ENCODE measurements at regions not wholly inside any gene's neighbourhood (a gene's known extent, or its start where the extent isn't known, plus 50 kb on each side); places are given as distances from the start of the nearest gene placed in this dataset.

DNA sequence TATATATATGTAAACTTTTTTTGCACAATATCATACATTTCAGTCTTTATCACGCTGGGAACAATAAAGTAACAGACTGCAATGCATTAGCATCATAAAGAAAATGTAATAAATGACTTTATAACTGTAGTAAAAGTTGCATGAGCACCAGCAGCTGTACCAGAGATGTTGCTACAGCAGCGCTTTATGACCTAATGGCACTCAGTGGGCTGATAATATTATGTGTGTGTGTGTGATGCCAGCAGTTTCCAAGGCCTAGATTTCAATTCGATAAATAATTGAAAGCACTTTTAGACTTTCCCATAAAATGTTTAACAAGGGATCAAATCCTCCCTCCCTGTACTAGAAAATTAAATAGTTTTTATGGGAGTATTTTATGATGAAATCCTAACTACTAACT lies 367.6 kb upstream of the AGA start:
- Histone ChIP-seq H3K4me1 (ENCODE audit: insufficient read depth, low read length) (no peaks in the 10 kb centered on the region), H3K27me3 (ENCODE audit: control insufficient read depth in 1 of 2, insufficient read depth in 2 of 2, low read length in 2 of 2) (no peaks in the 10 kb centered on the region), H3K4me2 (ENCODE audit: low read depth, low read length) (no peak overlapping the region), H4K20me1 (ENCODE audit: insufficient read depth, low read length) (no peaks in the 10 kb centered on the region), H3K79me2 (ENCODE audit: insufficient read depth, low read length) (no peaks in the 10 kb centered on the region), H3K27ac (ENCODE audit: extremely low read length, insufficient read depth, low read length) (no peak overlapping the region), H3K36me3 (replicated peaks in 1 of 2; ENCODE audit: control insufficient read depth in 1 of 2, insufficient read depth in 2 of 2, low read length in 2 of 2) (no peaks in the 10 kb centered on the region), H3K4me3 (replicated peaks in 1 of 3; ENCODE audit: insufficient read depth in 1 of 3, low read depth in 2 of 3, low read length in 3 of 3) (no peak overlapping the region), H3K9me3 (ENCODE audit: low read length) (no peaks in the 10 kb centered on the region), H2AFZ (ENCODE audit: low read length) (no peak overlapping the region), H3K9ac (ENCODE audit: insufficient read depth, low read depth, low read length) (no peak overlapping the region)
- POLR2A ChIA-PET, result no interaction called here
- intact Hi-C loops (cut with micrococcal nuclease; ENCODE audit: unreplicated experiment), result no loop called here
- no TSS peak for BruUV-seq (replicated peaks)
- DNase-seq (ENCODE audit: low spot score), result no peak
- ATAC-seq, result no peak
- no peak for FAIRE-seq
- WGBS (ENCODE audit: low lambda C conversion rate), result 0% methylated on average over 3 of the region's 3 CpGs
- CTCF ChIA-PET (ENCODE audit: low intra/inter-chr PET ratio, low total read pairs), result no interaction called here
- in situ Hi-C loops (cut with HindIII; ENCODE audit: extremely low pct_ligation_motif_present, low pct_unique_long_range_greater_than_20kb), result no loop called here
- TF ChIP-seq NCOA1 (CRISPR knock-in tag; IDR thresholded peaks at IDR 0.05), result no peak
- no peak for TF ChIP-seq KDM1A (CRISPR knock-in tag; IDR thresholded peaks at IDR 0.05)
- TF ChIP-seq, protein P1, sequence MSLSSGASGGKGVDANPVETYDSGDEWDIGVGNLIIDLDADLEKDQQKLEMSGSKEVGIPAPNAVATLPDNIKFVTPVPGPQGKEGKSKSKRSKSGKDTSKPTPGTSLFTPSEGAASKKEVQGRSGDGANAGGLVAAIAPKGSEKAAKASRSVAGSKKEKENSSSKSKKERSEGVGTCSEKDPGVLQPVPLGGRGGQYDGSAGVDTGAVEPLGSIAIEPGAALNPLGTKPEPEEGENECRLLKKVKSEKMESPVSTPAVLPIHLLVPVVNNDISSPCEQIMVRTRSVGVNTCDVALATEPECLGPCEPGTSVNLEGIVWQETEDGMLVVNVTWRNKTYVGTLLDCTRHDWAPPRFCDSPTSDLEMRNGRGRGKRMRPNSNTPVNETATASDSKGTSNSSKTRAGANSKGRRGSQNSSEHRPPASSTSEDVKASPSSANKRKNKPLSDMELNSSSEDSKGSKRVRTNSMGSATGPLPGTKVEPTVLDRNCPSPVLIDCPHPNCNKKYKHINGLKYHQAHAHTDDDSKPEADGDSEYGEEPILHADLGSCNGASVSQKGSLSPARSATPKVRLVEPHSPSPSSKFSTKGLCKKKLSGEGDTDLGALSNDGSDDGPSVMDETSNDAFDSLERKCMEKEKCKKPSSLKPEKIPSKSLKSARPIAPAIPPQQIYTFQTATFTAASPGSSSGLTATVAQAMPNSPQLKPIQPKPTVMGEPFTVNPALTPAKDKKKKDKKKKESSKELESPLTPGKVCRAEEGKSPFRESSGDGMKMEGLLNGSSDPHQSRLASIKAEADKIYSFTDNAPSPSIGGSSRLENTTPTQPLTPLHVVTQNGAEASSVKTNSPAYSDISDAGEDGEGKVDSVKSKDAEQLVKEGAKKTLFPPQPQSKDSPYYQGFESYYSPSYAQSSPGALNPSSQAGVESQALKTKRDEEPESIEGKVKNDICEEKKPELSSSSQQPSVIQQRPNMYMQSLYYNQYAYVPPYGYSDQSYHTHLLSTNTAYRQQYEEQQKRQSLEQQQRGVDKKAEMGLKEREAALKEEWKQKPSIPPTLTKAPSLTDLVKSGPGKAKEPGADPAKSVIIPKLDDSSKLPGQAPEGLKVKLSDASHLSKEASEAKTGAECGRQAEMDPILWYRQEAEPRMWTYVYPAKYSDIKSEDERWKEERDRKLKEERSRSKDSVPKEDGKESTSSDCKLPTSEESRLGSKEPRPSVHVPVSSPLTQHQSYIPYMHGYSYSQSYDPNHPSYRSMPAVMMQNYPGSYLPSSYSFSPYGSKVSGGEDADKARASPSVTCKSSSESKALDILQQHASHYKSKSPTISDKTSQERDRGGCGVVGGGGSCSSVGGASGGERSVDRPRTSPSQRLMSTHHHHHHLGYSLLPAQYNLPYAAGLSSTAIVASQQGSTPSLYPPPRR (CRISPR knock-in tag; IDR thresholded peaks at IDR 0.05; ENCODE audit: borderline replicate concordance), result no peak
- TF ChIP-seq, protein P2, sequence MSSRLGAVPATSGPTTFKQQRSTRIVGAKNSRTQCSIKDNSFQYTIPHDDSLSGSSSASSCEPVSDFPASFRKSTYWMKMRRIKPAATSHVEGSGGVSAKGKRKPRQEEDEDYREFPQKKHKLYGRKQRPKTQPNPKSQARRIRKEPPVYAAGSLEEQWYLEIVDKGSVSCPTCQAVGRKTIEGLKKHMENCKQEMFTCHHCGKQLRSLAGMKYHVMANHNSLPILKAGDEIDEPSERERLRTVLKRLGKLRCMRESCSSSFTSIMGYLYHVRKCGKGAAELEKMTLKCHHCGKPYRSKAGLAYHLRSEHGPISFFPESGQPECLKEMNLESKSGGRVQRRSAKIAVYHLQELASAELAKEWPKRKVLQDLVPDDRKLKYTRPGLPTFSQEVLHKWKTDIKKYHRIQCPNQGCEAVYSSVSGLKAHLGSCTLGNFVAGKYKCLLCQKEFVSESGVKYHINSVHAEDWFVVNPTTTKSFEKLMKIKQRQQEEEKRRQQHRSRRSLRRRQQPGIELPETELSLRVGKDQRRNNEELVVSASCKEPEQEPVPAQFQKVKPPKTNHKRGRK (CRISPR knock-in tag; IDR thresholded peaks at IDR 0.05), result no peak
- TF ChIP-seq ZNF672 (CRISPR knock-in tag; IDR thresholded peaks at IDR 0.05), result no peak
- TF ChIP-seq ZIK1 (CRISPR knock-in tag; IDR thresholded peaks at IDR 0.05; ENCODE audit: borderline replicate concordance, low read depth), result no peak
- TF ChIP-seq, protein P3, sequence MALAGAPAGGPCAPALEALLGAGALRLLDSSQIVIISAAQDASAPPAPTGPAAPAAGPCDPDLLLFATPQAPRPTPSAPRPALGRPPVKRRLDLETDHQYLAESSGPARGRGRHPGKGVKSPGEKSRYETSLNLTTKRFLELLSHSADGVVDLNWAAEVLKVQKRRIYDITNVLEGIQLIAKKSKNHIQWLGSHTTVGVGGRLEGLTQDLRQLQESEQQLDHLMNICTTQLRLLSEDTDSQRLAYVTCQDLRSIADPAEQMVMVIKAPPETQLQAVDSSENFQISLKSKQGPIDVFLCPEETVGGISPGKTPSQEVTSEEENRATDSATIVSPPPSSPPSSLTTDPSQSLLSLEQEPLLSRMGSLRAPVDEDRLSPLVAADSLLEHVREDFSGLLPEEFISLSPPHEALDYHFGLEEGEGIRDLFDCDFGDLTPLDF (CRISPR knock-in tag; IDR thresholded peaks at IDR 0.05), result no peak
- no peak for TF ChIP-seq NFE2L2 (IDR thresholded peaks at IDR 0.05; ENCODE audit: low read length)
- TF ChIP-seq ZNF143 (CRISPR knock-in tag; IDR thresholded peaks at IDR 0.05), result no peak
- no peak for TF ChIP-seq CBX1 (IDR thresholded peaks at IDR 0.05; ENCODE audit: low read depth)
- TF ChIP-seq HES4 (CRISPR knock-in tag; IDR thresholded peaks at IDR 0.05; ENCODE audit: borderline replicate concordance), result no peak
- TF ChIP-seq NFYB (CRISPR knock-in tag; IDR thresholded peaks at IDR 0.05), result no peak
- TF ChIP-seq ZNF614 (CRISPR knock-in tag; IDR thresholded peaks at IDR 0.05; ENCODE audit: borderline replicate concordance), result no peak
- TF ChIP-seq REST (IDR thresholded peaks at IDR 0.05; ENCODE audit: borderline replicate concordance in 1 of 2, low read depth in 1 of 2, low read length in 2 of 2), result no peak
- TF ChIP-seq SNAI1 (CRISPR knock-in tag; IDR thresholded peaks at IDR 0.05; ENCODE audit: borderline replicate concordance), result no peak
- no peak for TF ChIP-seq NR2F2 (IDR thresholded peaks at IDR 0.05; ENCODE audit: borderline replicate concordance, low read depth)

Data from HepG2 (cell line).